ENCODE measurements at regions not wholly inside any gene's neighbourhood (a gene's known extent, or its start where the extent isn't known, plus 50 kb on each side); places are given as distances from the start of the nearest gene placed in this dataset.

DNA sequence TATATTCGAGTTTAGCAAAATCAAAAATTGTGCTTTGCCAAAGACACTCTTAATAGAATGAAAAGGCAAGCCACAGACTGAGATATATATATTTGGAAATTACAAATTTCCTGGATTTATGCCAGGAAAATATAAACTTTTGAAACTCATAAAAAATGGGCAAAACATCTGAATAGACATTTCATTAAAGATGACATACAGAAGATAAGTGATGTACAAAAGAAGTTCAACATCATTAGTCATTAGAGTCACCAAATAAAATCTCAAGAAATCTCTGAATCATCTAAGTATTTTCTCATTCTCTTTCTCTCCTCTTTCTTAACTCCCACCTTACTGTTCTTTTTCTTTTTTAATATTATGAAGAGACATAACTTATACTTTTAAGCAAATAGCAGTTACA lies 921.1 kb downstream of the DSC3 start:
- TF ChIP-seq, protein P1, sequence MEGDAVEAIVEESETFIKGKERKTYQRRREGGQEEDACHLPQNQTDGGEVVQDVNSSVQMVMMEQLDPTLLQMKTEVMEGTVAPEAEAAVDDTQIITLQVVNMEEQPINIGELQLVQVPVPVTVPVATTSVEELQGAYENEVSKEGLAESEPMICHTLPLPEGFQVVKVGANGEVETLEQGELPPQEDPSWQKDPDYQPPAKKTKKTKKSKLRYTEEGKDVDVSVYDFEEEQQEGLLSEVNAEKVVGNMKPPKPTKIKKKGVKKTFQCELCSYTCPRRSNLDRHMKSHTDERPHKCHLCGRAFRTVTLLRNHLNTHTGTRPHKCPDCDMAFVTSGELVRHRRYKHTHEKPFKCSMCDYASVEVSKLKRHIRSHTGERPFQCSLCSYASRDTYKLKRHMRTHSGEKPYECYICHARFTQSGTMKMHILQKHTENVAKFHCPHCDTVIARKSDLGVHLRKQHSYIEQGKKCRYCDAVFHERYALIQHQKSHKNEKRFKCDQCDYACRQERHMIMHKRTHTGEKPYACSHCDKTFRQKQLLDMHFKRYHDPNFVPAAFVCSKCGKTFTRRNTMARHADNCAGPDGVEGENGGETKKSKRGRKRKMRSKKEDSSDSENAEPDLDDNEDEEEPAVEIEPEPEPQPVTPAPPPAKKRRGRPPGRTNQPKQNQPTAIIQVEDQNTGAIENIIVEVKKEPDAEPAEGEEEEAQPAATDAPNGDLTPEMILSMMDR (optimal IDR thresholded peaks at IDR 0.05 in 1 of 3, IDR thresholded peaks at IDR 0.05 in 1 of 3, conservative IDR thresholded peaks at IDR 0.05 in 1 of 3; ENCODE audit: extremely low read depth in 1 of 3, insufficient read depth in 2 of 3, low read length in 3 of 3) = no peak
- TF ChIP-seq EZH2 (IDR thresholded peaks at IDR 0.05; ENCODE audit: low read length) = no peak

Measured in keratinocyte (primary cell).